ENCODE measurements at regions not wholly inside any gene's neighbourhood (a gene's known extent, or its start where the extent isn't known, plus 50 kb on each side); places are given as distances from the start of the nearest gene placed in this dataset.

- Histone ChIP-seq H3K27ac (ENCODE audit: low read depth, low read length) (no peak overlapping the region), H3K9me3 (ENCODE audit: control insufficient read depth in 1 of 2, insufficient read depth in 1 of 2, low read depth in 1 of 2, low read length in 2 of 2) (peaks cover 8 to 17% of the 10 kb centered on the region in 2 experiments; a peak in 2 of 4 replicates), H3K9ac (ENCODE audit: low read length) (no peak overlapping the region), H3K79me2 (ENCODE audit: insufficient read depth, low read length) (no peaks in the 10 kb centered on the region), H3K36me3 (ENCODE audit: control insufficient read depth in 1 of 2, insufficient read depth in 2 of 2, low read length in 2 of 2) (no peaks in the 10 kb centered on the region), H3K27me3 (ENCODE audit: insufficient read depth, low read length) (no peaks in the 10 kb centered on the region), H3K4me1 (ENCODE audit: control insufficient read depth in 1 of 2, insufficient read depth in 2 of 2, low read length in 2 of 2) (no peaks in the 10 kb centered on the region), H2AFZ (ENCODE audit: low read depth, low read length, poor library complexity, severe bottlenecking) (no peak overlapping the region), H3K4me2 (ENCODE audit: low read length) (no peak overlapping the region), H3K9me2 (ENCODE audit: insufficient read depth) (no peaks in the 10 kb centered on the region), H3K4me3 (replicated peaks in 1 of 2; ENCODE audit: low read depth in 1 of 2, low read length in 2 of 2) (no peak overlapping the region), H4K20me1 (ENCODE audit: insufficient read depth) (no peaks in the 10 kb centered on the region)
- ChIA-PET RAD21 (ENCODE audit: low non-redundant PET in 1 of 2, low total read pairs in 2 of 2, uncharacterized antibody in 2 of 2, unreplicated experiment in 2 of 2) (no interaction called here), POLR2A (no interaction called here), CTCF (no interaction called here)
- DNase-seq (ENCODE audit: low read depth, low spot score) (no peak), ATAC-seq (no peak)
- BruUV-seq (replicated peaks) = no TSS peak
- intact Hi-C loops (cut with micrococcal nuclease) = no loop called here
- TF ChIP-seq TCF7L2 (IDR thresholded peaks at IDR 0.05; ENCODE audit: borderline replicate concordance, extremely low read depth, insufficient read depth, insufficient read length) = no peak
- no peak for TF ChIP-seq POLR2AphosphoS5 (IDR thresholded peaks at IDR 0.05; ENCODE audit: low read depth, low read length)
- no peak for TF ChIP-seq SRF (IDR thresholded peaks at IDR 0.05; ENCODE audit: low read depth)
- TF ChIP-seq SP1 (IDR thresholded peaks at IDR 0.05; ENCODE audit: low read depth) = no peak
- no peak for TF ChIP-seq EGR1 (IDR thresholded peaks at IDR 0.05; ENCODE audit: low read depth)
- TF ChIP-seq EZH2phosphoT487 (IDR thresholded peaks at IDR 0.05; ENCODE audit: borderline replicate concordance) = no peak
- TF ChIP-seq, protein P1, sequence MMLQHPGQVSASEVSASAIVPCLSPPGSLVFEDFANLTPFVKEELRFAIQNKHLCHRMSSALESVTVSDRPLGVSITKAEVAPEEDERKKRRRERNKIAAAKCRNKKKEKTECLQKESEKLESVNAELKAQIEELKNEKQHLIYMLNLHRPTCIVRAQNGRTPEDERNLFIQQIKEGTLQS (IDR thresholded peaks at IDR 0.05) = no peak
- no peak for TF ChIP-seq ZNF274 (IDR thresholded peaks at IDR 0.05; ENCODE audit: low read depth, low read length)
Measured at GRCh38 chr21:19340303-19340702, 936.7 kb upstream of the TMPRSS15 start.

GRCh38 chr21:19340954-19341353 lies 937.4 kb upstream of the TMPRSS15 start:
- Histone ChIP-seq H3K4me2 (ENCODE audit: low read length) (no peak overlapping the region), H3K36me3 (ENCODE audit: control insufficient read depth in 1 of 2, insufficient read depth in 2 of 2, low read length in 2 of 2) (no peaks in the 10 kb centered on the region), H3K9me3 (ENCODE audit: control insufficient read depth in 1 of 2, insufficient read depth in 1 of 2, low read depth in 1 of 2, low read length in 2 of 2) (peaks cover 8 to 17% of the 10 kb centered on the region in 2 experiments; a peak in 2 of 4 replicates), H3K9ac (ENCODE audit: low read length) (no peak overlapping the region), H3K79me2 (ENCODE audit: insufficient read depth, low read length) (no peaks in the 10 kb centered on the region), H3K9me2 (ENCODE audit: insufficient read depth) (no peaks in the 10 kb centered on the region), H3K27me3 (ENCODE audit: insufficient read depth, low read length) (no peaks in the 10 kb centered on the region), H3K4me3 (replicated peaks in 1 of 2; ENCODE audit: low read depth in 1 of 2, low read length in 2 of 2) (no peak overlapping the region), H2AFZ (ENCODE audit: low read depth, low read length, poor library complexity, severe bottlenecking) (no peak overlapping the region), H3K4me1 (ENCODE audit: control insufficient read depth in 1 of 2, insufficient read depth in 2 of 2, low read length in 2 of 2) (no peaks in the 10 kb centered on the region), H4K20me1 (ENCODE audit: insufficient read depth) (no peaks in the 10 kb centered on the region), H3K27ac (ENCODE audit: low read depth, low read length) (no peak overlapping the region)
- DNase-seq (ENCODE audit: low read depth, low spot score) (no peak), ATAC-seq (no peak)
- no TSS peak for BruUV-seq (replicated peaks)
- POLR2A ChIA-PET = no interaction called here
- RAD21 ChIA-PET (ENCODE audit: low non-redundant PET in 1 of 2, low total read pairs in 2 of 2, uncharacterized antibody in 2 of 2, unreplicated experiment in 2 of 2) = no interaction called here
- CTCF ChIA-PET = no interaction called here
- no peak for TF ChIP-seq EZH2 (IDR thresholded peaks at IDR 0.05)
- intact Hi-C loops (cut with micrococcal nuclease) = no loop called here

Measured in HCT116 (cell line).